DMS153 treated with DMSO at 0.1 percent for 48 hours (cell line): ENCODE measurements at regions not wholly inside any gene's neighbourhood (a gene's known extent, or its start where the extent isn't known, plus 50 kb on each side); places are given as distances from the start of the nearest gene placed in this dataset.

Experiments
- DNase-seq: peaks from one replicate; lab custom pipeline; 2025; ENCODE audit not compliant: unreplicated experiment; lab: John Stamatoyannopoulos, UW

- DNase-seq: no peak
These were observed 590.6 kb downstream of the EPHA7 start for GRCh38 chr6:92828788-92829187.

- no peak for DNase-seq
These were observed 592.3 kb downstream of the EPHA7 start for GRCh38 chr6:92827104-92827503.

- no peak for DNase-seq
These were observed 592.7 kb downstream of the EPHA7 start for GRCh38 chr6:92826633-92827032.

GRCh38 chr6:92822222-92822621, 597.1 kb downstream of the EPHA7 start:
- no peak for DNase-seq

- no peak for DNase-seq
These were observed 598.8 kb downstream of the EPHA7 start for GRCh38 chr6:92820601-92821000.

- no peak for DNase-seq
These were observed 608.4 kb downstream of the EPHA7 start for GRCh38 chr6:92810913-92811312.

- peak; percentile 11 for DNase-seq
These were observed 613.1 kb downstream of the EPHA7 start for GRCh38 chr6:92806254-92806653.

GRCh38 chr6:92791403-92791802, 628.0 kb downstream of the EPHA7 start:
- no peak for DNase-seq

GRCh38 chr6:92790381-92790780, 629.0 kb downstream of the EPHA7 start:
- DNase-seq: no peak

GRCh38 chr6:92784235-92784634, 635.1 kb downstream of the EPHA7 start:
- no peak for DNase-seq

GRCh38 chr6:92779746-92780145, 639.6 kb downstream of the EPHA7 start:
- peak; percentile 75 for DNase-seq

GRCh38 chr6:92777146-92777740, 642.1 kb downstream of the EPHA7 start:
- peak; percentile 67 for DNase-seq

- DNase-seq: no peak
These were observed 648.8 kb downstream of the EPHA7 start for GRCh38 chr6:92770540-92770939.

GRCh38 chr6:92767101-92767500, 652.3 kb downstream of the EPHA7 start:
- DNase-seq: peak; percentile 9

GRCh38 chr6:92763680-92764079, 655.7 kb downstream of the EPHA7 start:
- no peak for DNase-seq

GRCh38 chr6:92763274-92763584, 656.1 kb downstream of the EPHA7 start:
- DNase-seq: no peak

- DNase-seq: no peak
These were observed 656.7 kb downstream of the EPHA7 start for GRCh38 chr6:92762443-92763273.

GRCh38 chr6:92759178-92759577, 660.2 kb downstream of the EPHA7 start:
- no peak for DNase-seq

- DNase-seq: no peak
These were observed 661.4 kb downstream of the EPHA7 start for GRCh38 chr6:92757925-92758324.

- DNase-seq: no peak
These were observed 662.4 kb downstream of the EPHA7 start for GRCh38 chr6:92756912-92757311.

GRCh38 chr6:92753956-92754355, 665.4 kb downstream of the EPHA7 start:
- no peak for DNase-seq

- no peak for DNase-seq
These were observed 667.2 kb downstream of the EPHA7 start for GRCh38 chr6:92752114-92752513.

- no peak for DNase-seq
These were observed 671.2 kb downstream of the EPHA7 start for GRCh38 chr6:92748131-92748530.
